ENCODE measurements at regions not wholly inside any gene's neighbourhood (a gene's known extent, or its start where the extent isn't known, plus 50 kb on each side); places are given as distances from the start of the nearest gene placed in this dataset.

DNA sequence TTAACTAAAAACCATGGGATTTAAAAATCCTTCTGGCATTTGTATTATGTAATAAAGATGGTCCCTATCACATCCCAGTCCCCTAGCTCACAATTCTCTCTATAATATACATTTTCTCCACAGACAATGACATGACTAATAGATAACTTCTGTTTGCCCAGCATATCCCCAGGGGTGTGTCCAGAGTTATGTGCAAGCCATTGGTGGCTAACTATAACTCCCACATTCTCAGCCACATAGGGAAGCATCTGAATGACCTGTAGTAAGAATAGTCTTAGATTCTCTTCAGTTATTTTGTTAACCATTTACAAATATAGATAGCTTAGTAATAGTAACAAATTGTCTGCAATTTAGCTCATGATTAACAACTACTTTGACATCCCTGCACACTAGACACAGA lies 52.2 kb upstream of the RBSN start:
- no peak overlapping the region for H2AFZ ChIP-seq (ENCODE audit: low read length, unreplicated experiment)
- H3K36me3 ChIP-seq (ENCODE audit: insufficient read depth, low read length) = no peaks in the 10 kb centered on the region
- H3K79me2 ChIP-seq (ENCODE audit: control insufficient read depth, insufficient read depth, low read length, unreplicated experiment) = no peaks in the 10 kb centered on the region
- H3K4me3 ChIP-seq (ENCODE audit: low read depth, low read length) = no peak overlapping the region
- peaks cover 63% of the 10 kb centered on the region for H3K27me3 ChIP-seq (ENCODE audit: insufficient read depth, low read length)
- no peaks in the 10 kb centered on the region for H3K4me1 ChIP-seq (ENCODE audit: control insufficient read depth, insufficient read depth, low read length, unreplicated experiment)
- H3K27ac ChIP-seq (ENCODE audit: low read depth, low read length) = no peak overlapping the region

DNA sequence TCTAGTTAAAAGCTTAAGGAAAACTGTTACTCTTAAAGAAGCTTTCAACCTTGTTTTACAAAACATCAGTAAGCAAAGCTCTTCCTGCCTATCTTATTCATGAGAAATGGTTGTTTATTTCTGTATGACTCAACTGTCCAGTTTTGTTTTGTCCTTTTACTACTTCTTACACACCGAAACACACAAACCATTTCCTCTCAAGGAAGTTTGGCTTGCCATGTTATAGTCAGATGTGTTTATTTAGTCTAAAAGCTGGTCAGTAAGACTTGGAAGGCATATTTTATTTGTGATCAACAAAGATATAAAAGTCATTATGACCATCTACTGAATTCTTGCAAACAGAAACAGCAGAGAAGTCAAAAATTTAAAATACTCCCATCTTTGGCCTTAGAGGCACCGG lies 53.2 kb upstream of the RBSN start:
- H3K36me3 ChIP-seq (ENCODE audit: insufficient read depth, low read length) = no peaks in the 10 kb centered on the region
- H3K4me3 ChIP-seq (ENCODE audit: low read depth, low read length) = no peak overlapping the region
- peaks cover 63% of the 10 kb centered on the region for H3K27me3 ChIP-seq (ENCODE audit: insufficient read depth, low read length)
- no peaks in the 10 kb centered on the region for H3K4me1 ChIP-seq (ENCODE audit: control insufficient read depth, insufficient read depth, low read length, unreplicated experiment)
- H3K79me2 ChIP-seq (ENCODE audit: control insufficient read depth, insufficient read depth, low read length, unreplicated experiment) = no peaks in the 10 kb centered on the region
- no peak overlapping the region for H3K27ac ChIP-seq (ENCODE audit: low read depth, low read length)
- H2AFZ ChIP-seq (ENCODE audit: low read length, unreplicated experiment) = no peak overlapping the region

DNA sequence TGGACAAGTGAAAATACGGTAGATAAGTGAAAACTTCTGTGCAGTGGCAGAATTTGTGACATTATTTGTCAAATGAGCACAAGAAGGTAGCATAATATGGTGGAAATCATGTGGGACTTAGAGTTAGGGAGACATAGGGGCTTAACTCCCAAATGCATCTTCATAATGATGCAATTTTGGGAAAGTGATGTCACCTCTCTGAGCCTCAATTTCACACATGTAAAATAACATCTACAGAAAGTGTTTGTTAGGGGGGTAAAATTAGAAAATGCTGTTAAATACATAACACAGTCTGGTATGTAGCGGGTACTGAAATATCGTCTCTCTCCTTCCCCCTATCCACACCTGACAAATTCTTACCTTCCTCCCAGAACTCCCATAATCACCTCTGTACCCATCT lies 52.9 kb upstream of the CAPN7 start:
- H2AFZ ChIP-seq (ENCODE audit: low read length, unreplicated experiment) = no peak overlapping the region
- no peak overlapping the region for H3K27ac ChIP-seq (ENCODE audit: low read depth, low read length)
- peaks cover 67% of the 10 kb centered on the region for H3K27me3 ChIP-seq (ENCODE audit: insufficient read depth, low read length)
- H3K4me1 ChIP-seq (ENCODE audit: control insufficient read depth, insufficient read depth, low read length, unreplicated experiment) = no peaks in the 10 kb centered on the region
- no peaks in the 10 kb centered on the region for H3K36me3 ChIP-seq (ENCODE audit: insufficient read depth, low read length)
- H3K4me3 ChIP-seq (ENCODE audit: low read depth, low read length) = no peak overlapping the region
- no peaks in the 10 kb centered on the region for H3K79me2 ChIP-seq (ENCODE audit: control insufficient read depth, insufficient read depth, low read length, unreplicated experiment)

DNA sequence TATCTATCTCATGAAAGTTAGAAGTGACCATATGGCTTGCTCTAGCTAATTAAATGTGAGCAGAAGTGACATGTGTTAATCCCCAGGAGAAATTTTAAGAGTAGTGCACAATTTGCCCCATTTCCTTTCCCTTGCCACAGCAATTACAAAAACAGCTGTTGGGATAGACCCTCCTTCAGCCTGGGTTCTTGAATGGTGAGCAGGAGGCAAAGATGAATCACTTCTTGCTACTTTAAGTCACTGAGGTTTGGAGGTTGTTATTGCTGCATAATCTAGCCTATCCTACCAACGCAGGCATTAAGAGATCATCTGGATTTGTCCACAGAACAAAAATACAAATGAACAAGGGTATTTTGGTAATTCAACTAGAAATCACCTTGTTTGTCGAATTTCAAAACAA lies 51.7 kb upstream of the CAPN7 start:
- Histone ChIP-seq H3K27ac (ENCODE audit: low read depth, low read length) (no peak overlapping the region), H3K4me3 (ENCODE audit: low read depth, low read length) (no peak overlapping the region), H3K27me3 (ENCODE audit: insufficient read depth, low read length) (peaks cover 72% of the 10 kb centered on the region), H2AFZ (ENCODE audit: low read length, unreplicated experiment) (no peak overlapping the region), H3K36me3 (ENCODE audit: insufficient read depth, low read length) (no peaks in the 10 kb centered on the region), H3K79me2 (ENCODE audit: control insufficient read depth, insufficient read depth, low read length, unreplicated experiment) (no peaks in the 10 kb centered on the region), H3K4me1 (ENCODE audit: control insufficient read depth, insufficient read depth, low read length, unreplicated experiment) (no peaks in the 10 kb centered on the region)

DNA sequence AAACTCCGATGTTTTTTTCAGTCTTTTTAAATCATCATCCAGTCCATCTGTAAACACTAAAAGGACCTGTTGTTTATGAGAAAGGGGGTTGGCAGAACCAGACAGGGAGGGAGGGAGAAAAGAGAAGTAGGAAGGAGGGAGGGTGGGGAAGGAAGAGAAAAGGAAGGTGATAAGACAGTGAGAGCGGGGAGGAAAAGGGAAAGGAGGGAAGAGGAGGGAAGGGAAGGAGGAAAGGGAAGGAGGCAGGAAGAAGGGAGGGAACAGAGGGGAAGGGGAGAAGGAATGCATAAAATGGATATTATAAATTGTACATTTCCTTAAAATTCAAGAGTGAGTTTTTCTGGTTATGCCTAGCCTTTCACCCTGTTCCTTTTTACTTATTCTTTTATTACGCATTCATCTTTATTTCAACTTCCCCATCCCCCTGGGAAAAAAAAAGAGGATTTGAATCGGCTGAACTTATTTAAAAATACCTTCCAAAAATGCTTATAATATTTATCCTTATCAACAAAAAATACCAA lies 50.1 kb upstream of the CAPN7 start:
- peaks cover 77% of the 10 kb centered on the region for H3K27me3 ChIP-seq (ENCODE audit: insufficient read depth, low read length)
- no peaks in the 10 kb centered on the region for H3K4me1 ChIP-seq (ENCODE audit: control insufficient read depth, insufficient read depth, low read length, unreplicated experiment)
- no peak overlapping the region for H2AFZ ChIP-seq (ENCODE audit: low read length, unreplicated experiment)

More for the DNA sequence above, 50.1 kb upstream of the CAPN7 start:
- H3K79me2 ChIP-seq (ENCODE audit: control insufficient read depth, insufficient read depth, low read length, unreplicated experiment) = no peaks in the 10 kb centered on the region
- no peak overlapping the region for H3K4me3 ChIP-seq (ENCODE audit: low read depth, low read length)
- no peak overlapping the region for H3K27ac ChIP-seq (ENCODE audit: low read depth, low read length)
- no peaks in the 10 kb centered on the region for H3K36me3 ChIP-seq (ENCODE audit: insufficient read depth, low read length)

Measured in ACC112 (cell line).